Cardiac muscle cell (in vitro differentiated cells and primary cell): ENCODE measurements at regions not wholly inside any gene's neighbourhood (a gene's known extent, or its start where the extent isn't known, plus 50 kb on each side); places are given as distances from the start of the nearest gene placed in this dataset.

ENCODE experiments used
- DNase-seq, 2 donors: peaks; one replicate each; pipeline versions ENCODE4 v3.0.0 to v3.0.0-alpha.2; 2010 to 2017; ENCODE audit warnings: low read depth in 1 of 2, low spot score in 1 of 2
- H3K27ac ChIP-seq: fragments of 200-600 bp; sonication (generic); 2 replicates; pipeline ENCODE4 v1.5.1; 2016
- H3K27me3 ChIP-seq: fragments of 200-600 bp; sonication (generic); 2 replicates; pipeline ENCODE4 v1.6.0; 2016; ENCODE audit warnings: control low read depth
- H3K36me3 ChIP-seq: fragments of 200-600 bp; sonication (generic); 2 replicates; pipeline ENCODE4 v1.5.1; 2016; ENCODE audit warnings: control low read depth
- H3K4me1 ChIP-seq: fragments of 200-600 bp; sonication (generic); 2 replicates; pipeline ENCODE4 v1.8.1; 2017; ENCODE audit warnings: low read depth, mild to moderate bottlenecking, mixed run types
- H3K4me3 ChIP-seq: fragments of 200-600 bp; sonication (generic); 2 replicates; pipeline ENCODE4 v1.5.1; 2016; ENCODE audit warnings: mild to moderate bottlenecking
- H3K9me3 ChIP-seq: fragments of 200-600 bp; sonication (generic); 2 replicates; pipeline ENCODE4 v1.5.1; 2017; ENCODE audit warnings: low read depth, mild to moderate bottlenecking, control low read depth
- TF ChIP-seq, protein P1 (sequence below): IDR thresholded peaks from 2 replicates; pipeline ENCODE4 v1.5.1; 2012; ENCODE audit warnings: low read depth, mild to moderate bottlenecking, low read length

DNA sequence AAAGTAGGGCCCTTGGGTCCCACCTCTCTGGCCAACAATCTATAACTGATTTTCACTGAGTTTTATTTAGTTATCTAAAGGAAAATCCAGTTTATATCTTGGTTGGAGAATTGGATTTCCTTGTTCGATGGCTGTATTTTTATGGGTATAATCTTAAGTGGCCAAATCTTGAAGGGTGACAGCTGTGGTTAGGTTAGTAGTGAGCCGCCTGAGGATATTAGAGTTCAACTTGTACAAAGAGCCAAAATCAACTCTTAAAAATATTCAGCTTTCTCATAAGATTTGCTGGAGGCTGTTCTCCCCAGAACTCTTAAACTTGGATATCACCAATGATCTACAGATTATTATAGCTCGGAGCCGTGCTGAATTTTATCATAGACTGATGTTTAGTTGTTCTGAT, 54.6 kb upstream of the UNC5C start:
- no peaks in the 10 kb centered on the region for H3K27me3 ChIP-seq
- no peaks in the 10 kb centered on the region for H3K4me1 ChIP-seq
- TF ChIP-seq, protein P1, sequence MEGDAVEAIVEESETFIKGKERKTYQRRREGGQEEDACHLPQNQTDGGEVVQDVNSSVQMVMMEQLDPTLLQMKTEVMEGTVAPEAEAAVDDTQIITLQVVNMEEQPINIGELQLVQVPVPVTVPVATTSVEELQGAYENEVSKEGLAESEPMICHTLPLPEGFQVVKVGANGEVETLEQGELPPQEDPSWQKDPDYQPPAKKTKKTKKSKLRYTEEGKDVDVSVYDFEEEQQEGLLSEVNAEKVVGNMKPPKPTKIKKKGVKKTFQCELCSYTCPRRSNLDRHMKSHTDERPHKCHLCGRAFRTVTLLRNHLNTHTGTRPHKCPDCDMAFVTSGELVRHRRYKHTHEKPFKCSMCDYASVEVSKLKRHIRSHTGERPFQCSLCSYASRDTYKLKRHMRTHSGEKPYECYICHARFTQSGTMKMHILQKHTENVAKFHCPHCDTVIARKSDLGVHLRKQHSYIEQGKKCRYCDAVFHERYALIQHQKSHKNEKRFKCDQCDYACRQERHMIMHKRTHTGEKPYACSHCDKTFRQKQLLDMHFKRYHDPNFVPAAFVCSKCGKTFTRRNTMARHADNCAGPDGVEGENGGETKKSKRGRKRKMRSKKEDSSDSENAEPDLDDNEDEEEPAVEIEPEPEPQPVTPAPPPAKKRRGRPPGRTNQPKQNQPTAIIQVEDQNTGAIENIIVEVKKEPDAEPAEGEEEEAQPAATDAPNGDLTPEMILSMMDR, result no peak
- no peak overlapping the region for H3K4me3 ChIP-seq
- H3K27ac ChIP-seq, result no peak overlapping the region
- DNase-seq, result no peak
- H3K36me3 ChIP-seq, result no peaks in the 10 kb centered on the region
- no peaks in the 10 kb centered on the region for H3K9me3 ChIP-seq

DNA sequence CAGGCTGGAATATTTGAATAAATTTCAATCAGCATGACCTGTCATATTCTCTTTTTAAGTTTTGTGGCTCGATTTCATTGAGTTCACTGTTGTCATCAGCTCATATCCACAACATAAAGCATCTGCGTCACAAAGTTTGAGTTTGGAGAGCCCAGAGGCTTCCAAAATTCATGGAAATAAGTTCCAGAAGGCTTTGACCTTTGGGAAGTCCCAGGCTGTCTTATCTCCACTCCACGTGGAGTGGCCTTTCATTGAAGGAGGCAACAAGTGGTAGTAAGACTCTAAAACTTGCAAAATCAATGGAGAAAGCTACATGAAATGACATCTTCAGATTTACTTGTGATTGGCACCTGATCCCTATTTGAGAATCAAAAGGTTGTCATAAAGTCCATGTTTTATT, 54.1 kb upstream of the UNC5C start:
- TF ChIP-seq, protein P1, result no peak
- no peaks in the 10 kb centered on the region for H3K36me3 ChIP-seq
- no peaks in the 10 kb centered on the region for H3K27me3 ChIP-seq
- no peaks in the 10 kb centered on the region for H3K4me1 ChIP-seq
- no peaks in the 10 kb centered on the region for H3K9me3 ChIP-seq
- H3K27ac ChIP-seq, result no peak overlapping the region
- H3K4me3 ChIP-seq, result no peak overlapping the region
- DNase-seq, result no peak

DNA sequence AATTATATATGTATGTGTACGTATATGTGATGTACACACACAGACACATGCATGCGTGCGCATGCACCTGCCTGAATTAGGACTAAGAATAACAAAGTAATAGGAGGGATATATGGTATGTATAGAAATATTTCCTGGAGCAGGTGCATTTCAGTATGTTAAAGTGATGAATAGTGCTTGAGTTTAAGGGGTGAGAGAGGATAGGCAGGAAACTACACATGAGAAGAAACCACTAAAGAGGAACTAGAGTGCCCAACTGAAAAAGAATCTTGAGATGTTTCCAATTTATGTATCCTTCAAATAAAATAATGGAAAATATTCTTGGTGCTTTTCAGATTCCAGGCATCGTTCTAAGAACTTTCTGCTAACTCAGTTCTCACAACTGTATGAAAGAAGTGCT, 52.6 kb upstream of the UNC5C start:
- Histone ChIP-seq H3K27ac (no peak overlapping the region), H3K4me1 (no peaks in the 10 kb centered on the region), H3K9me3 (no peaks in the 10 kb centered on the region), H3K4me3 (no peak overlapping the region), H3K36me3 (no peaks in the 10 kb centered on the region), H3K27me3 (no peaks in the 10 kb centered on the region)
- TF ChIP-seq, protein P1, result no peak
- no peak for DNase-seq

DNA sequence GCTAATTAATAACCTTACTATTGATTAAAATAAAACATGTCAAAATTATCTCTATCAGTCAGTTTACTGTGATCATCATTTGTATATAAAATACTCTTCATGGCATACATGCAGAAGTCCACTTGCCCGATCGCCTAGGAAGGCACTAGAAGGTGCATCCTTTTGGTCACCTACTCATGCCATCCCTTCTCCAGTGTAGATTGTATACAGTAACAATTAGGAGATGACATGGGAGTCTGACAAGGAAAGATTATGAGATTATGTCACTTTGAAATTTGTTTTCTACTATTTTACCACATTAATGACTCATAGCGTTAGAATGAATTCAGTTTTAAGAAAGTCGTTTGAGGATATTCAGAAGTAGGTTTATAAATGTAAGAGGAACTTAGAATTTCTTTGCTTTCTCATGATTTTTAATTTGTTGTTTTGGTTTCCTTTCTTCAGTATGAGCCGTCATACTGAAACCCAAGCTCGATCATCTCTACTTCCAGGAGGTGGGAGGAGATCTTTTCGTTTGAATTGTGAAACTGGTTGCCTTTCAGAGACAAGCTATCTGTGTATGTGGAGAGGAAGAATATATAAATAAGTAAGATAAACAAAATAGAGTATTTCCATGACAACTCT, 51.1 kb upstream of the UNC5C start:
- TF ChIP-seq, protein P1, result no peak
- H3K27ac ChIP-seq, result no peak overlapping the region
- no peaks in the 10 kb centered on the region for H3K27me3 ChIP-seq
- H3K4me3 ChIP-seq, result no peak overlapping the region
- H3K36me3 ChIP-seq, result no peaks in the 10 kb centered on the region
- no peaks in the 10 kb centered on the region for H3K4me1 ChIP-seq
- no peaks in the 10 kb centered on the region for H3K9me3 ChIP-seq
- DNase-seq, result peak in 1 of 2 donors; percentile 2
